ENCODE measurements at regions not wholly inside any gene's neighbourhood (a gene's known extent, or its start where the extent isn't known, plus 50 kb on each side); places are given as distances from the start of the nearest gene placed in this dataset.
"Not testable (repeated sequence)": the region's sequence is repeated elsewhere in the genome, so short reads cannot be mapped to it uniquely, and the experiment has no call there.

GRCh38 chr13:58379221-58379620, 747.7 kb downstream of the PCDH17 start:
- DNase-seq: no peak

- not testable (repeated sequence) for DNase-seq
Measured at GRCh38 chr13:58385336-58385735, 753.8 kb downstream of the PCDH17 start.

GRCh38 chr13:58397596-58398387, 766.2 kb downstream of the PCDH17 start:
- DNase-seq: no peak

- DNase-seq: no peak
Measured at GRCh38 chr13:58399263-58399662, 767.7 kb downstream of the PCDH17 start.

GRCh38 chr13:58406545-58406944, 775.0 kb downstream of the PCDH17 start:
- no peak for DNase-seq

- DNase-seq: no peak
Measured at GRCh38 chr13:58429917-58430316, 798.4 kb downstream of the PCDH17 start.

- no peak for DNase-seq
Measured at GRCh38 chr13:58434943-58435342, 803.4 kb downstream of the PCDH17 start.

GRCh38 chr13:58437427-58437826, 805.9 kb downstream of the PCDH17 start:
- DNase-seq: no peak

- DNase-seq: no peak
Measured at GRCh38 chr13:58446979-58447378, 815.4 kb downstream of the PCDH17 start.

GRCh38 chr13:58452123-58452623, 820.6 kb downstream of the PCDH17 start:
- DNase-seq: no peak

- DNase-seq: no peak
Measured at GRCh38 chr13:58455094-58455493, 823.5 kb downstream of the PCDH17 start.

- DNase-seq: no peak
Measured at GRCh38 chr13:58461217-58461616, 829.7 kb downstream of the PCDH17 start.

- DNase-seq: no peak
Measured at GRCh38 chr13:58463841-58464240, 832.3 kb downstream of the PCDH17 start.

- no peak for DNase-seq
Measured at GRCh38 chr13:58467176-58467575, 835.6 kb downstream of the PCDH17 start.

GRCh38 chr13:58472483-58472882, 840.9 kb downstream of the PCDH17 start:
- no peak for DNase-seq

- no peak for DNase-seq
Measured at GRCh38 chr13:58474581-58474980, 843.0 kb downstream of the PCDH17 start.

- DNase-seq: no peak
Measured at GRCh38 chr13:58476206-58476918, 844.8 kb downstream of the PCDH17 start.

- no peak for DNase-seq
Measured at GRCh38 chr13:58478858-58479257, 847.3 kb downstream of the PCDH17 start.

GRCh38 chr13:58480061-58480460, 848.5 kb downstream of the PCDH17 start:
- DNase-seq: no peak

- no peak for DNase-seq
Measured at GRCh38 chr13:58488251-58488650, 856.7 kb downstream of the PCDH17 start.

GRCh38 chr13:58495668-58496067, 864.1 kb downstream of the PCDH17 start:
- no peak for DNase-seq

GRCh38 chr13:58500938-58501337, 869.4 kb downstream of the PCDH17 start:
- DNase-seq: no peak

- DNase-seq: not testable (repeated sequence)
Measured at GRCh38 chr13:58504202-58504700, 872.7 kb downstream of the PCDH17 start.

Data from NCI-H146 (cell line).